ENCODE measurements at regions not wholly inside any gene's neighbourhood (a gene's known extent, or its start where the extent isn't known, plus 50 kb on each side); places are given as distances from the start of the nearest gene placed in this dataset.
"Not testable (repeated sequence)": the region's sequence is repeated elsewhere in the genome, so short reads cannot be mapped to it uniquely, and the experiment has no call there.

- not testable (repeated sequence) for DNase-seq (ENCODE audit: low spot score)
Measured at GRCh38 chr4:3633277-3633676, 101.1 kb upstream of the LRPAP1 start.

- DNase-seq (ENCODE audit: low spot score), result not testable (repeated sequence)
Measured at GRCh38 chr4:3632794-3633193, 100.6 kb upstream of the LRPAP1 start.

- DNase-seq (ENCODE audit: low spot score), result not testable (repeated sequence)
Measured at GRCh38 chr4:3631544-3632266, 99.5 kb upstream of the LRPAP1 start.

- no peak for DNase-seq (ENCODE audit: low spot score)
Measured at GRCh38 chr4:3630598-3631543, 98.6 kb upstream of the LRPAP1 start.

GRCh38 chr4:3630136-3630597 is 97.9 kb upstream of the LRPAP1 start:
- no peak for DNase-seq (ENCODE audit: low spot score)

GRCh38 chr4:3629665-3630064 is 97.4 kb upstream of the LRPAP1 start:
- no peak for DNase-seq (ENCODE audit: low spot score)

- DNase-seq (ENCODE audit: low spot score), result not testable (repeated sequence)
Measured at GRCh38 chr4:3629176-3629575, 97.0 kb upstream of the LRPAP1 start.

GRCh38 chr4:3628868-3629175 is 96.6 kb upstream of the LRPAP1 start:
- no peak for DNase-seq (ENCODE audit: low spot score)

GRCh38 chr4:3627967-3628867 is 96.0 kb upstream of the LRPAP1 start:
- DNase-seq (ENCODE audit: low spot score), result not testable (repeated sequence)

- not testable (repeated sequence) for DNase-seq (ENCODE audit: low spot score)
Measured at GRCh38 chr4:3627456-3627855, 95.2 kb upstream of the LRPAP1 start.

GRCh38 chr4:3626131-3626884 is 94.1 kb upstream of the LRPAP1 start:
- not testable (repeated sequence) for DNase-seq (ENCODE audit: low spot score)

GRCh38 chr4:3625286-3625875 is 93.2 kb upstream of the LRPAP1 start:
- not testable (repeated sequence) for DNase-seq (ENCODE audit: low spot score)

GRCh38 chr4:3623809-3624329 is 91.6 kb upstream of the LRPAP1 start:
- not testable (repeated sequence) for DNase-seq (ENCODE audit: low spot score)

- DNase-seq (ENCODE audit: low spot score), result no peak
Measured at GRCh38 chr4:3623106-3623505, 90.9 kb upstream of the LRPAP1 start.

- DNase-seq (ENCODE audit: low spot score), result not testable (repeated sequence)
Measured at GRCh38 chr4:3620365-3620764, 88.1 kb upstream of the LRPAP1 start.

GRCh38 chr4:3619698-3620097 is 87.5 kb upstream of the LRPAP1 start:
- not testable (repeated sequence) for DNase-seq (ENCODE audit: low spot score)

GRCh38 chr4:3618341-3618740 is 86.1 kb upstream of the LRPAP1 start:
- DNase-seq (ENCODE audit: low spot score), result not testable (repeated sequence)

GRCh38 chr4:3615386-3616286 is 83.4 kb upstream of the LRPAP1 start:
- no peak for DNase-seq (ENCODE audit: low spot score)

- DNase-seq (ENCODE audit: low spot score), result no peak
Measured at GRCh38 chr4:3614731-3614980, 82.4 kb upstream of the LRPAP1 start.
